ENCODE measurements at regions not wholly inside any gene's neighbourhood (a gene's known extent, or its start where the extent isn't known, plus 50 kb on each side); places are given as distances from the start of the nearest gene placed in this dataset.

- TF ChIP-seq, protein P1, sequence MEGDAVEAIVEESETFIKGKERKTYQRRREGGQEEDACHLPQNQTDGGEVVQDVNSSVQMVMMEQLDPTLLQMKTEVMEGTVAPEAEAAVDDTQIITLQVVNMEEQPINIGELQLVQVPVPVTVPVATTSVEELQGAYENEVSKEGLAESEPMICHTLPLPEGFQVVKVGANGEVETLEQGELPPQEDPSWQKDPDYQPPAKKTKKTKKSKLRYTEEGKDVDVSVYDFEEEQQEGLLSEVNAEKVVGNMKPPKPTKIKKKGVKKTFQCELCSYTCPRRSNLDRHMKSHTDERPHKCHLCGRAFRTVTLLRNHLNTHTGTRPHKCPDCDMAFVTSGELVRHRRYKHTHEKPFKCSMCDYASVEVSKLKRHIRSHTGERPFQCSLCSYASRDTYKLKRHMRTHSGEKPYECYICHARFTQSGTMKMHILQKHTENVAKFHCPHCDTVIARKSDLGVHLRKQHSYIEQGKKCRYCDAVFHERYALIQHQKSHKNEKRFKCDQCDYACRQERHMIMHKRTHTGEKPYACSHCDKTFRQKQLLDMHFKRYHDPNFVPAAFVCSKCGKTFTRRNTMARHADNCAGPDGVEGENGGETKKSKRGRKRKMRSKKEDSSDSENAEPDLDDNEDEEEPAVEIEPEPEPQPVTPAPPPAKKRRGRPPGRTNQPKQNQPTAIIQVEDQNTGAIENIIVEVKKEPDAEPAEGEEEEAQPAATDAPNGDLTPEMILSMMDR (IDR thresholded peaks at IDR 0.05; ENCODE audit: borderline replicate concordance, extremely low read depth, low read length, poor library complexity, severe bottlenecking): no peak
- no peak for TF ChIP-seq EZH2 (IDR thresholded peaks at IDR 0.05; ENCODE audit: borderline replicate concordance, low read depth, low read length, severe bottlenecking)
Measured at GRCh38 chr20:43393052-43393451, 64.6 kb upstream of the SRSF6 start.
